Thoracic aorta (tissue), 2 donors: ENCODE measurements at regions not wholly inside any gene's neighbourhood (a gene's known extent, or its start where the extent isn't known, plus 50 kb on each side); places are given as distances from the start of the nearest gene placed in this dataset.

Experiments used
- ATAC-seq: fragments of 150-250 bp; one replicate; pipeline ENCODE4 v1.8.0; 2017; ENCODE audit warnings: low read depth; ENCODE audit not compliant: insufficient number of reproducible peaks, low FRiP score
- DNase-seq: peaks from one replicate; pipeline ENCODE4 v3.0.0-alpha.2; 2020; ENCODE audit warnings: low spot score
- H3K27ac ChIP-seq, 2 donors: fragments of 200-600 bp; sonication (generic); 1 replicate in 1 of 2; 2 replicates in 1 of 2; pipeline ENCODE4 v1.5.1; 2016; ENCODE audit warnings: mild to moderate bottlenecking in 2 of 2, moderate library complexity in 2 of 2
- H3K27me3 ChIP-seq: fragments of 200-600 bp; sonication (generic); replicated peaks from 2 replicates; pipeline ENCODE4 v1.6.0; 2016; ENCODE audit warnings: mild to moderate bottlenecking; ENCODE audit not compliant: insufficient read depth
- H3K36me3 ChIP-seq: fragments of 200-600 bp; sonication (generic); one replicate; pipeline ENCODE4 v1.5.1; 2016
- H3K4me1 ChIP-seq, 2 donors: fragments of 200-600 bp; sonication (generic); 1 replicate in 1 of 2; 2 replicates in 1 of 2; pipeline versions ENCODE4 v1.5.1 to v1.6.0; 2016; ENCODE audit warnings: low read depth in 2 of 2, mild to moderate bottlenecking in 1 of 2; ENCODE audit not compliant: control insufficient read depth in 1 of 2
- H3K4me3 ChIP-seq: fragments of 200-600 bp; sonication (generic); 2 replicates; pipeline ENCODE4 v1.5.1; 2016; ENCODE audit warnings: mild to moderate bottlenecking
- H3K9me3 ChIP-seq: fragments of 200-600 bp; sonication (generic); 2 replicates; pipeline ENCODE4 v1.5.1; 2016
- CTCF ChIP-seq: fragments of 200-600 bp; sonication (generic); IDR thresholded peaks from one replicate; pipeline ENCODE4 v1.5.1; 2019; ENCODE audit warnings: antibody characterized with exemption

- H3K9me3 ChIP-seq, result no peaks in the 10 kb centered on the region
- no peaks in the 10 kb centered on the region for H3K27me3 ChIP-seq
- H3K27ac ChIP-seq, result no peak overlapping the region
- H3K4me3 ChIP-seq, result no peak overlapping the region
- no peaks in the 10 kb centered on the region for H3K36me3 ChIP-seq
- no peaks in the 10 kb centered on the region for H3K4me1 ChIP-seq
- peak; percentile 18 for TF ChIP-seq CTCF
- DNase-seq, result no peak
- no peak for ATAC-seq
Observed at GRCh38 chr9:91089405-91090129, 272.2 kb downstream of the AUH start.

GRCh38 chr9:91090130-91090410 lies 271.6 kb downstream of the AUH start:
- ATAC-seq, result no peak
- H3K4me3 ChIP-seq, result no peak overlapping the region
- no peak overlapping the region for H3K27ac ChIP-seq
- no peak for DNase-seq
- no peaks in the 10 kb centered on the region for H3K4me1 ChIP-seq
- no peaks in the 10 kb centered on the region for H3K9me3 ChIP-seq
- TF ChIP-seq CTCF, result no peak
- H3K36me3 ChIP-seq, result no peaks in the 10 kb centered on the region
- H3K27me3 ChIP-seq, result no peaks in the 10 kb centered on the region

GRCh38 chr9:91092214-91092613 lies 269.5 kb downstream of the AUH start:
- ATAC-seq (no peak), DNase-seq (no peak)
- Histone ChIP-seq H3K27ac (no peak overlapping the region), H3K27me3 (no peaks in the 10 kb centered on the region), H3K4me1 (no peaks in the 10 kb centered on the region), H3K4me3 (no peak overlapping the region), H3K9me3 (no peaks in the 10 kb centered on the region), H3K36me3 (no peaks in the 10 kb centered on the region)
- TF ChIP-seq CTCF, result no peak

GRCh38 chr9:91094324-91095088 lies 267.2 kb downstream of the AUH start:
- DNase-seq (no peak), ATAC-seq (no peak)
- Histone ChIP-seq H3K27me3 (no peaks in the 10 kb centered on the region), H3K4me1 (peaks cover 3 to 4% of the 10 kb centered on the region in 2 donors), H3K9me3 (no peaks in the 10 kb centered on the region), H3K36me3 (no peaks in the 10 kb centered on the region), H3K27ac (no peak overlapping the region), H3K4me3 (no peak overlapping the region)
- TF ChIP-seq CTCF, result no peak

- H3K27me3 ChIP-seq, result no peaks in the 10 kb centered on the region
- peaks cover 22 to 27% of the 10 kb centered on the region in 2 donors for H3K4me1 ChIP-seq
- TF ChIP-seq CTCF, result no peak
- no peak for ATAC-seq
- DNase-seq, result no peak
- H3K9me3 ChIP-seq, result no peaks in the 10 kb centered on the region
- H3K4me3 ChIP-seq, result no peak overlapping the region
- no peaks in the 10 kb centered on the region for H3K36me3 ChIP-seq
- no peak overlapping the region for H3K27ac ChIP-seq
Observed at GRCh38 chr9:91098203-91098850, 263.4 kb downstream of the AUH start.
